SW480 (cell line): ENCODE measurements at regions not wholly inside any gene's neighbourhood (a gene's known extent, or its start where the extent isn't known, plus 50 kb on each side); places are given as distances from the start of the nearest gene placed in this dataset.
"Not testable (repeated sequence)": the region's sequence is repeated elsewhere in the genome, so short reads cannot be mapped to it uniquely, and the experiment has no call there.

Source experiments
- DNase-seq: peaks from one replicate; pipeline ENCODE4 v3.0.0-alpha.2; 2016; ENCODE audit warnings: low spot score

GRCh38 chr3:154829929-154830328 lies 250.2 kb upstream of the MME start:
- DNase-seq = no peak

- DNase-seq = no peak
Observed at GRCh38 chr3:154819491-154819890, 260.6 kb upstream of the MME start.

- DNase-seq = no peak
Observed at GRCh38 chr3:154818676-154819255, 261.4 kb upstream of the MME start.

- DNase-seq = not testable (repeated sequence)
Observed at GRCh38 chr3:154810017-154810416, 270.1 kb upstream of the MME start.

- no peak for DNase-seq
Observed at GRCh38 chr3:154801729-154802128, 278.4 kb upstream of the MME start.

GRCh38 chr3:154799800-154800199 lies 280.3 kb upstream of the MME start:
- no peak for DNase-seq

- no peak for DNase-seq
Observed at GRCh38 chr3:154795582-154795981, 284.5 kb upstream of the MME start.

GRCh38 chr3:154794814-154795445 lies 285.2 kb upstream of the MME start:
- DNase-seq = no peak

- DNase-seq = no peak
Observed at GRCh38 chr3:154794391-154794790, 285.7 kb upstream of the MME start.

- no peak for DNase-seq
Observed at GRCh38 chr3:154792828-154793227, 287.3 kb upstream of the MME start.

GRCh38 chr3:154791611-154792010 lies 288.5 kb upstream of the MME start:
- DNase-seq = no peak

GRCh38 chr3:154786724-154787123 lies 293.4 kb upstream of the MME start:
- DNase-seq = no peak

GRCh38 chr3:154783521-154783931 lies 296.6 kb upstream of the MME start:
- DNase-seq = no peak

GRCh38 chr3:154783061-154783460 lies 297.1 kb upstream of the MME start:
- DNase-seq = no peak

- no peak for DNase-seq
Observed at GRCh38 chr3:154782151-154782550, 298.0 kb upstream of the MME start.

- no peak for DNase-seq
Observed at GRCh38 chr3:154781595-154781994, 298.5 kb upstream of the MME start.

GRCh38 chr3:154780263-154780662 lies 299.9 kb upstream of the MME start:
- DNase-seq = no peak

GRCh38 chr3:154779571-154779970 lies 300.5 kb upstream of the MME start:
- peak; percentile 37 for DNase-seq

GRCh38 chr3:154778057-154778456 lies 302.1 kb upstream of the MME start:
- DNase-seq = no peak

- DNase-seq = no peak
Observed at GRCh38 chr3:154776549-154777225, 303.4 kb upstream of the MME start.

- DNase-seq = no peak
Observed at GRCh38 chr3:154775821-154776548, 304.1 kb upstream of the MME start.

- DNase-seq = no peak
Observed at GRCh38 chr3:154766765-154767503, 313.2 kb upstream of the MME start.
